ENCODE measurements at regions not wholly inside any gene's neighbourhood (a gene's known extent, or its start where the extent isn't known, plus 50 kb on each side); places are given as distances from the start of the nearest gene placed in this dataset.

- Mint-ChIP-seq H3K27ac (ENCODE audit: unreplicated experiment) (no peak overlapping the region), H3K27me3 (ENCODE audit: low read depth) (peaks cover 3% of the 10 kb centered on the region)
These were observed 124.9 kb downstream of the OAT start for GRCh38 chr10:124293616-124294449.

DNA sequence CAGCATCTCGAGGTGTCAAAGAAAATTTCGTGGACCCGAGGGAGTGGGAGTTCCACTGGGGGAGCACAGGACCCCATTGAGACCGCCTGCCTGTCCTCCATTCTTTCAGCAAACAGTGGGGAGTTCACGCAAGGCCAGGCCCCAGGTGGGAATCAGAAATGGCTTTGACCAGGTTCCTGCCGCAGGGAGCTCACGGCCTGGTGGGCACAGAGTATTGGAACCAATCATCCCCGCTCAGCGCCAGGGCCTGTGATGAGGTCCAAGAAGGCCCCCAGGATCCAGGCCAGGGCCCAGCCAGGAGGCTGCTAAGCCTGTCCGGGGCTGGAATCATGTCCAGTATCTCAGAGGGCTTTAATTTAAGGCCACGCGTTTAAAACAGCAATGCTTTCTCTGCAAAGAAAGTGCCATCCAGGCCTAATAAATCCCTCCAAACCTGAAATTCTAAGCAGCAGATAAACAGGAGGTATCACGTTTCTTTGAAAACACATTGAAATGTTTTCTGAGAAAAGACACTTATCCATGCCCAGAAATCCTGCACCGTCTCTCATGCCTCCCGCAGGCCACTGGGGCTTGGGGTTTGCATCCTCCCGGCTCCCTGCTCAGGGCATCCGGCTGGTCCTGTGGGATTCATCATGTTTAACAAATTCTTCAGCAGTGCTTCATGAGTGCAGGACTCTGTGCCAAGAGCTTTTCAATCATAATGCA, 125.7 kb downstream of the OAT start:
- H3K9me3 Mint-ChIP-seq (ENCODE audit: low read depth), result peaks cover 5% of the 10 kb centered on the region
- H3K27ac Mint-ChIP-seq (ENCODE audit: unreplicated experiment), result no peak overlapping the region

More at GRCh38 chr10:124293616-124294449, 124.9 kb downstream of the OAT start:
- H3K36me3 Mint-ChIP-seq (ENCODE audit: low read depth), result peaks cover 3% of the 10 kb centered on the region
- H3K9me3 Mint-ChIP-seq (ENCODE audit: low read depth), result peaks cover 5% of the 10 kb centered on the region
- DNase-seq (ENCODE audit: low spot score), result peak; percentile 72
- peaks cover 17% of the 10 kb centered on the region for H3K4me1 Mint-ChIP-seq (ENCODE audit: low read depth)
- TF ChIP-seq CTCF (IDR thresholded peaks at IDR 0.05), result no peak
- no peak overlapping the region for H3K4me3 Mint-ChIP-seq (ENCODE audit: unreplicated experiment)

GRCh38 chr10:124291001-124291701, 127.6 kb downstream of the OAT start:
- Mint-ChIP-seq H3K4me1 (ENCODE audit: low read depth) (peaks cover 18% of the 10 kb centered on the region), H3K4me3 (ENCODE audit: unreplicated experiment) (no peak overlapping the region), H3K36me3 (ENCODE audit: low read depth) (no peaks in the 10 kb centered on the region), H3K27me3 (ENCODE audit: low read depth) (peaks cover 3% of the 10 kb centered on the region), H3K27ac (ENCODE audit: unreplicated experiment) (no peak overlapping the region), H3K9me3 (ENCODE audit: low read depth) (no peaks in the 10 kb centered on the region)
- TF ChIP-seq CTCF (IDR thresholded peaks at IDR 0.05), result no peak
- peak; percentile 58 for DNase-seq (ENCODE audit: low spot score)

More for the DNA sequence above, 125.7 kb downstream of the OAT start:
- Mint-ChIP-seq H3K4me1 (ENCODE audit: low read depth) (peaks cover 17% of the 10 kb centered on the region), H3K36me3 (ENCODE audit: low read depth) (peaks cover 3% of the 10 kb centered on the region), H3K27me3 (ENCODE audit: low read depth) (peaks cover 6% of the 10 kb centered on the region), H3K4me3 (ENCODE audit: unreplicated experiment) (no peak overlapping the region)
- DNase-seq (ENCODE audit: low spot score), result peak; percentile 61
- TF ChIP-seq CTCF (IDR thresholded peaks at IDR 0.05), result peak; percentile 41

DNA sequence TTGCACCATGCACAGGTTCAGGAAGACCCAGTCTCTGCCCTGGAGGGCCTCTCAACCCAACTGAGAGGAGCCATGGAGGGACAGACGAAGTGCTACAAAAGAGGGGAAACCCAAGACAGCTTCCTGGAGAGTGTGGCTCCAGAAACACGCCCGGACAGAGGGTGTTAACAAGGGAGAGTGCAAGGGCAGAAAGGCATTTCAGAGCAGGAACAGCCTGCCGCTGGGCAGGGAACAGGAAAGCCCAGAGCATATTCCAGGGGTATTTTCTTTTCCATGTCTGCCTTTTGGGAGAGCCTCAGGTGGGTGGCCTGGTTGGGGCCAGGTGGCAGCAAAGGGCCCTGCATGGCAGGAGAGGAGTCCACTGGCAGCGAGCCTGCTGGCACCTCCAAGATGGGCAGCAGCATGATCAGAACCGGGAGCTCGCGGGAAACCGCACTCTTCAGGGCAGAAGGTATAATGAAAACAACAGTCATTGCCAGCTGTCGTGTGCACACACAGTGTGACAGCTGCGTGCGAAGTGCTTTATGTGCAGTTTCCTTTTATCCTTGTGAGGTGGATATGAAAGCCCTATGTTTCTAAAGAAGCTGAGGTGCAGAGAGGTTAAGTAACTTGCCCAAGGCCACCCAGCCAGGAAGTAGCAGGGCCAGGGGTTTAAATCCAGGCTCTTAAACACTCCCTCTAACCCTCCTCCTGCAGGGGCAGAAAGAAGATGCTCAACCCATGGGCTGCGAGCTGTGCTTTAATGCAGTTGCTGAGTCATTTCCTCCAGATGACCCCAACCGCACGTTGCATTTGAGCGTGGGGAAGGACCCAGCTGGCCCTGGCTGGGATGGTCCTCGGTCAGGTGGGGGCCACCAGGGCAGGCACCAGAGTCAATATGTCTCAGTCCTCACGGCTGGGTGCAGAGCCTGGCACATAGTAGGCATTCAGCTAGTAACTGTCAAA, 128.6 kb downstream of the OAT start:
- Mint-ChIP-seq H3K4me3 (ENCODE audit: unreplicated experiment) (no peak overlapping the region), H3K36me3 (ENCODE audit: low read depth) (no peaks in the 10 kb centered on the region), H3K27me3 (ENCODE audit: low read depth) (peaks cover 3% of the 10 kb centered on the region), H3K9me3 (ENCODE audit: low read depth) (no peaks in the 10 kb centered on the region), H3K27ac (ENCODE audit: unreplicated experiment) (peak overlapping the region; percentile 22), H3K4me1 (ENCODE audit: low read depth) (peaks cover 25% of the 10 kb centered on the region)
- DNase-seq (ENCODE audit: low spot score), result peak; percentile 55
- no peak for TF ChIP-seq CTCF (IDR thresholded peaks at IDR 0.05)
